HG03175 (cell line): ENCODE measurements at regions not wholly inside any gene's neighbourhood (a gene's known extent, or its start where the extent isn't known, plus 50 kb on each side); places are given as distances from the start of the nearest gene placed in this dataset.
A peak's percentile ranks its signal among the peaks of the same experiment; 100 is the strongest.
"Not testable (repeated sequence)": the region's sequence is repeated elsewhere in the genome, so short reads cannot be mapped to it uniquely, and the experiment has no call there.

Experiments used
- ATAC-seq: cut with Tn5 transposase; IDR thresholded peaks from one replicate; pipeline ENCODE4 v1.9.1; 2021; ENCODE audit warnings: mild to moderate bottlenecking, moderate library complexity; ENCODE audit not compliant: unreplicated experiment

DNA sequence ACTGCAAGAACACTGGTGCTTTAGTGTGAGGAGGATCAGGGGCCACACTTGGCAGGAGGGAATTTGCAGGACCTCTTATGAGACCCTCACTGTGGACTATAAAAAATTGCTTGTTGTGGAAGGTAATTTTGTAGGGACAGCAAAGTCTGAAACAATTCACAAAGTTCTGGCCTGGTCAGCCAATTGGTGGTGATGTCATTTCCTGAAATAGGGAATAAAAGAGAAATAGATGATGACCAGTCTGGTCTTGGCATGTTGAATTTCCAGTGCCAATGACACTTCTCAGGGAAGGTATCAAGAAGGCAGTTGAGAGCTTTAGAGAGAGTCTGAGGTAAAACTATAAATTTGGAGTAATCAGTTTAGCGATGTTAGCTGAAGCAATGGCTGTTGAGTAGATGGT is 129.3 kb upstream of the LMNTD1 start:
- ATAC-seq, result no peak

DNA sequence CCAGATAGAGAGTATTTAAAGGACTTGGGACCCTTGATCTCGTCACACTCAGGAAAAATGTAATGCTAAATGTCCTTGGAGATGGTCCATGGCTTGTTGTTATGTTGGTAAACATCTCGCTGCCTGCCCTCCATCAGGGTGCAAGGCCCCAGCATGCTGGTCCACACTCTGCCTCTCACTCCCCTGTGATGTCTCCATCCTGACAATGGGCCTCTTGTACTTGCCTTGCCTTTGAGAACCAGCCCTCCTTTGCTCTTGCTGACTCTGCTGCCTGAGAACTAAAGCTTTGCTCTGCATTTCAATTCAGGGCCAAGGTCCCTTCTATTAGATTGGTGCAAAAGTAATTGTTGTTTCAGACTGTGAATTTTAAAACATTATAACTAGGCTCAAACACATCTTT is 131.0 kb upstream of the LMNTD1 start:
- ATAC-seq, result no peak

DNA sequence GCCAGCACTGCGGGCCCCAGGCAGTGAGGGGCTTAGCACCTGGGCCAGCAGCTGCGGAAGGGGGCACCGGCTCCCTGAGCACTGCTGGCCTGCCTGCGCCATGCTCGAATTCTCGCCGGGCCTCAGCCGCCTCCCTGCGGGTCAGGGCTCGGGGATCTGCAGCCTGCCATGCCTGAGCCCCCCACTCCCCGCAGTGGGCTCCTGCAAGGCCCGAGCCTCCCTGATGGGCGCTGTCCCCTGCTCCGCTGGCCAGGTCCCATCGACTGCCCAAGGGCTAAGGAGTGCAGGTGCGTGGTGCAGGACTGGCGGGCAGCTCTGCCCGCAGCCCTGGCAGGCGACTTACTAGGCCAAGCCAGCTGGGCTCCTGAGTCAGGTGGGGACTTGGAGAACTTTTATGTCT is 133.3 kb upstream of the LMNTD1 start:
- no peak for ATAC-seq

DNA sequence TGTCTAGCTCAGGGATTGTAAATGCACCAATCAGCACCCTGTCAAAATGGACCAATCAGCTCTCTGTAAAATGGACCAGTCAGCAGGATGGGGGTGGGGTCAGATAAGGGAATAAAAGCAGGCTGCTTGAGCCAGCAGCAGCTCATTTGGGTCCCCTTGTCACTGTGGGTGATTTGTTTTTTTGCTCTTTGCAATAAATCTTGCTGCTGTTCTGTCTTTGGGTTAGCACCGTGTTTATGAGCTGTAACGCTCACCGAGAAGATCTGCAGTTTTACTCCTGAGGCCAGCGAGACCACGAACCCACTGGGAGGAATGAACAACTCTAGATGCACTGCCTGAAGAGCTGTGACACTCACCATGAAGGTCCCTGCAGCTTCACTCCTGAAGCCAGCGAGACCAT is 134.1 kb upstream of the LMNTD1 start:
- no peak for ATAC-seq

DNA sequence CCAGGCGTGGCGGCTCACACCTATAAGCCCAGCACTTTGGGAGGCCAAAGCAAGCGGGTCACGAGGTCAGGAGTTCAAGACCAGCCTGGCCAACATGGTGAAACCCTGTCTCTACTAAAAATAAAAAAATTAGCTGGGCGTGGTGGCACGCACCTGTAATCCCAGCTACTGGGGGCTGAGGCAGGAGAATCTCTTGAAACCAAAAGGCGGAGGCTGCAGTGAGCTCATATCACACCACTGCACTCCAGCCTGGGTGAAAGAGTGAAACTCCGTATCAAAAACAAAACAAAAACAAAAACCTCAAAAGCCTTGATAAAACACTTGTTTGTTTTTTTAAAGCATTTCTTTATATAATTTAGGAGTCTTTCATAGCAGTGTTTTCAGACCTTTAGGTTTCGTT is 135.8 kb upstream of the LMNTD1 start:
- not testable (repeated sequence) for ATAC-seq

DNA sequence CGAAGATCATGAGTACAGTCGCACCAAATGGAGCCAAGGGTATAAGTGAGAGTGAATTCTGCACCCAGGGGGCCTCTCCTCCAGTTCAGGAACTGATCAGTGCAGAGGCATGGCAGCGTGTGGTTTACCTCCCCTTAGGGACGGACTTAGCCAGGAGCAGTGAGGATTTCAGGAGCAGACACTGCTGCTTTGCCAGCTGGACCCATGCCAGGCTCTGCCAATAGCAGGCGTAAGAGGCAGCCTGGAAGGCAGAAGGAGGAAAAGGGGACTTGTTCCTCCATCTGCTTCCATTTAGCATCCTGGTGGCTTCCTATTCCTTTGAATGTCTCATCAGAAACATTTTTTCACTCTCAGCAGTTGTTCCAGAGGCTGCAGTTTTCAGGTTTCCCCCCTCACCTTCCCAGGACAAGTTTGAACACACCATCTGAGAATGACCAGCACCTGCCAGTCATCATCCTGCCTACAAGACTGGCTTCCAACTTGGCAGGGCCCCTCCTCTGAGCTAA is 137.0 kb upstream of the LMNTD1 start:
- no peak for ATAC-seq

DNA sequence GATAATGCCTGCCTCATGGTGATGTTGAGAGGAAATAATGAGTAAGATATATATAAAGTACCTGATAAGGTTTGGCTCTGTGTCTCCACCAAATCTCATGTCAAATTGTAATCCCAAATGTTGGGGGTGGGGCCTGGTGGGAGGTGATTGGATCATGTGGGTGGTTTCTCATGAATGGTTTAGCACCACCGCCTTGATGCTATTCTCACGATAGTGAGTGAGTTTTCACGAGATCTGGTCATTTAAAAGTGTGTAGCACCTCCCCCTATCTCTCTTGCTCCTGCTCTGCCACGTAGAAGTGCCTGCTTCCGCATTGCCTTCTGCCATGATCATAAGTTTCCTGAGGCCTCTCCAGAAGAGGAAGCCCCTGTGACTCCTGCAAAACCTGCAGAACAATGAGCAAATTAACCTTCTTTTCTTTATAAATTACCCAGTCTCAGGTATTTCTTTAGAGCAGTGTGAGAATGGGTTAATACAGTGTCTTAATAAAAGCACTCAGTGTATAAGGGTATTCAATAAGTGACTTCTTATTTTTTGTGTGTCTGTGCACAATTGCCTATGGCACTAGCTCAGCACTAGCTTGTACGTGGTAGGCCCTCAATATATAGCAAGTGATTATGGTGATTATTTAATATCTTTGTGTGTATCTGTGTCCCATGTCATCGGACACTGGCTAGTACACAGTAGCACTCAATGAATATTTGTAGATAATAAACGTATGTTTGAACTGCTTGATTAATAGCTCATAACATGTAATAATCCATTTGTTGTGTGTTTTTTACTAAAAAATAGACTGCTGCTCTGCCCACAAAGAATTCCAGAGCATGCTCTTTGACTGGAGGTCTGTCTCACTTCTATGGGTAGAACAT is 138.1 kb upstream of the LMNTD1 start:
- ATAC-seq, result no peak

DNA sequence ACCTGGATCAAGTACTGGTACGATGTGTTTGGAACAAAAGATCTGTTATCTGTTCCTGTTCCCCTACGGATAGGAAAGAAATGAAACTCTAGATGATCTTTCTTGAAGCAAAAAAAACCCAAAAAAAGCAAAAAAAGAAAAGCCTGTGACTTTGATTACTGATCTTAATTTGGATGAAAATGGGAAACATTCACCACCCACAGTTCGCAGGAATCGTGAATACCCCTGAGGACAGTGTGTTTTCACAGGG is 138.7 kb upstream of the LMNTD1 start:
- no peak for ATAC-seq

DNA sequence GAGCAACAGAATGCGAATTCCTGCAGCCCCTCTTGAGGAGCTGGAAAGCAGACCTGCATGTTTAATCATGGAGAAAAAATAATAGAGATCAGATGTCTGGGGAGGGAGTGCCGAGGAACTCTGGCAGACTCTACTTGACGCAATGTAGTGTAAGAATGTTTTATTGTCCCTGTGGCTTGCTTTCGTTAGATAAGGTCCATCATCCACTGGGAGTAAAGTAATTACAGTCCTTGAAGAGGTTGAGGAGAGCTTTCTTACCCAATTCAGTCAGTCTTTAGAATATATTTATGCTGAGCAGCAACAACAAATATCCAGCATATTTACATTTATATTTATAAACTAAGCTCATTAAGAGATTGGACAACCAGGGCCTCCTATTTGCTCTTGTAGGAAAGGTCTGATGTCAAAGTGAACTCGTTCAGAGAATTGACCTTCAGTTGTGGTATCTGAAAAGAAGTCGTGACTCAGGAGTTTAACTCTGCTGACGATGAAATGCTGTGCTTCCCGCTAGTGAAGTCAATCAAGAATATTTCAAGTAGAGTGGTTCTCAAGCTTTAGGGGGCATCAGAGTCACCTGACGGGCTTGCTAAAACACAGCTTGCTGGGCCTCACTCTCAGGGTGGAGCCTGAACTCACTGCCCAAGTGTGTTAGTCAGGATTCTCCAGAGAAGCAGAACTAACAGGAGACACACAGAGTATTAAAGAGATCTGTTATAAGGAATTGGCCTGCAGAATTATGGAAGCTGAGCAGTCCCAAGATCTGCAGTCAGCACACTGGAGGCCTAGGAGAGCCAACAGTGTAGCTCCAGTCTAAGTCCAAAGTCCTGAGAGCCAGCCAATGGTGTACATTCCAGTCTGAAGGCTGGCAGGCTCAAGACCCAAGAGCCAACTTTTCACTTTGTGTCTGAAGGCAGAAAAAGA is 139.3 kb upstream of the LMNTD1 start:
- no peak for ATAC-seq

DNA sequence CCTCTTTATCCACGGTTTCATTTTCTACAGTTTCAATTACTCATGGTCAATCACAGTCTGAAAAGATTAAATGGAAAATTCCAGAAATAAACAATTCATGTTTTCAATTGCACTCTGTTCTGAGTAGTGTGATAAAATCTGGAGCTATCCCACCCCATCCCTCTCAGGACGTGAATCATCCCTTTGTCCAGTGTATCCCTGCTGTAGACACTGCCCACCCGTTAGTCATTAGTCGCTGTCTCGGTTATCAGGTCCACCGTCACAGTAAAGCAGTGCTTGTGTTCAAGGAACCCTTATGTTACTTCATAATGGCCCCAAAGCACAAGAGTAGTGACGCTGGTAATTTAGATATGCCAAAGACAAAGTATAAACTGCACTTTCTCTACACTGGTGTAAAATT is 141.0 kb upstream of the LMNTD1 start:
- no peak for ATAC-seq

DNA sequence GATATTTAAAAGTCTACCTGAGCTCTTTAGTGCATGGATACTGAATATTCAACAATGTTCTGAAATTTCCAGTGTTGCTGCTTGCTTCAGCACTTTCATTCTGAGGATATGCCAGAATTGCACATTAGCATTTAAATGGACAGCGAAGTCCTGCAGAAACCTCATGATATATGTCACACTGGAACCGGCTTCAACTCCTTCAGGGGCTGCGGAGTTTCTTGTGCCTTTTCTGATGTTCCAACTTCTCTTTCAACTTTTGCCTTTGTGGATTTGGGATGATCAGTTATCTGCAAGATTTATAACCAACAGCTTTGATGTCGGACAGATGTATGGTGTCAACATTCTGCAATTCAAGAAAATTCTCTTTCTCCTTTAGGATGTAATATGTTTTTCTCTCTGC is 142.5 kb upstream of the LMNTD1 start:
- ATAC-seq, result no peak

DNA sequence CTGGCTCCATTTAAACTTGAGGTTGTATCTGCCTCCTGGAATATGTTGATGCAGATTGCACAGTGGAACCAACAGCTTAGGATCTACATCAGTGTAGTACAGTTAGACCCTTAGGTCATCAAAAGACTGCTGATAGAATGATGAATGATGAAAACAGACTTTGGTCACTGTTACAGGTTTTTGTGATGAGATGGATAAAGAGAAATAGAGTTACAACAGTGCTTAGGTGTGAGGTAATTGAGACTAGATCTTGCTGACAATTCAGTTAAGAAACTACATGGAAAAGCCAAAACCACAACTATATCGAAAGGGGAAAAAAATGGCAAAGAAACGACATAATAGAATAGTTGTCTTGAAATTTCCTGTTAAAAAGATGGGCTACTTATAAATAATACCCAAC is 145.7 kb upstream of the LMNTD1 start:
- no peak for ATAC-seq

DNA sequence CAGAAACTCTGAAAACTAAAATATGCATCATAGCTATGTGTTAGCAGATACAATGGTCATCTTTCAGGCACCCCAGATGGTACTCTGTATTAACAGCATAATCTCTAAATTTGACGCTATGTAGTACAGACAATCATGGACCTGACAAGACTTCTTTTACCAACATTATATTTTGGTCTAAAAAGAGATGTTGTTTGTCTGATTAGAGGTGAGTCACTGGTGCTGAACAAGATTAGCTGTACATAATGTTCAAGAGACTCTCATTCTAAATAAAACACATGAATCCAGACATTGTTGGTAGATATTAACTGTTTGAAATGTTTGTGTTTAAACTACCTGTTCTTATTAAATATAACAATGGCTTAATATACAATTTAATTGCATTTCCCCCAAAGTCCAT is 146.4 kb upstream of the LMNTD1 start:
- ATAC-seq, result no peak

DNA sequence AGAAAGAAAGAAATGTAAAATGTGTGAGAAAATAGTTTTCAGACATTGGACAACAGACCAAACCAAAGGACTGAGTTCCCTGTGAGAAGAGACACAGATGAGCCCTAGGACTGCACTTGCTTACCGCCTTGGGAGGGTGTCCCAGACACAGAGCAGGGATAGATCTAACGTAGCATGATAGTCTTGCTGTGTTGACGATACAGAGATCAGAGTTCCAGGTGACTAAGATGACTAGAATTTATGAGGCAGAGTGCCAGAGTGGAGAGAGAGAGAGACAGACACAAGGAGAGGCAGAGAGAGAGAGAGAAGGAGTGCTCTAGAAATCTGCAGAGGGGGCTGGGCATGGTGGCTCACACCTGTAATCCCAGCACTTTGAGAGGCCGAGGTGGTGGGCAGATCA is 148.2 kb upstream of the LMNTD1 start:
- no peak for ATAC-seq

DNA sequence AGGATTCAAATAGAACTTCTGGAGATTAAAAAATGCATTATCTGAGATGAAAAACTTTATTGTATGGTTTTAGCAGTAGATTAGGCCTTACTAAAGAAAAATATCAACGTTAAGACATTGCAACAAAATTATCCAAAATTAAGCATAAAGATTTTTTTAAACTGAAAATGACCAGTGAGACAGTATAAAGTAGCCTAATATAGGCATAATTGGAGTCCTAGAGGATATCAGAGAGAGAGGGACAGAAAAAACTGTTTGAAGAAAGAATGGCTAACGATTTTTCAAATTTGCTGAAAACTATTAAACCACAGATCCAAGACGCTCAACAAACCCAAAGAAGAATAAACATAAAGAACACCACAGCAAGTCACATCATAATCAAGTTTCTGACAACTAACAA is 149.5 kb upstream of the LMNTD1 start:
- no peak for ATAC-seq

DNA sequence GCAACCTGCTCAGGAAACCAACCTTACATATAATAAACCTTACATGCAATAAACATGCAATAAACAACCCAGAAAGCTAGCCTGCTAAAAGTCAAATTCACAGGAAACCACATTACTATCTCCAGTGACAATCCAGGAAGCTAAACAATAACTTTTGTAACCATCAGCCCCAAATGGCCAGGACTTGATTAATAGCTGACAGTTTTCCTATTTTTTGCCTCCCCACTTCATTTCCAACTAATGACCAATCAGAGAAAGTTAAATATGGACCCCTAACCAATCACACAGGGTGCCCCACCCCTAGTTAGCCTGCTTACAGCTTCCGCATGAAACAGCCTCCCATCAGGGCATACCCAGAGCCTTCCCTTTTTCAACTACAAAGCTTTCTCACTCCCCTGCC is 152.2 kb upstream of the LMNTD1 start:
- ATAC-seq, result no peak

DNA sequence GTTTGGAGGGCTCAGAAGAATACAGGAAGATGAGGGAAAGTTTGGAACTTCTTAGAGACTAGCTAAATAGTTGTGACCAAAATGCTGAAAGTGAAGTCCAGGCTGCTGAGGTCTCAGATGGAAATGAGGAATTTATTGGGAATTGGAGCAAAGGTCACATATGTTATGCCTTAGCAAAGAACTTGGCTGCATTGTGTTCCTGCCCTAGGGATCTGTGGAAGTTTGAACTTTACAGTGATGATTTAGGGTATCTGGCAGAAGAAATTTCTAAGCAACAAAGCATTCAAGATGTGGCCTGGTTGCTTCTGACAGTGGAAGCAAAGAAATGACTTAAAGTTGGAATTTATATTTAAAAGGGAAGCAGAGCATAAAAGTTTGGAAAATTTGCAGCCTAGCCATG is 153.6 kb upstream of the LMNTD1 start:
- not testable (repeated sequence) for ATAC-seq

DNA sequence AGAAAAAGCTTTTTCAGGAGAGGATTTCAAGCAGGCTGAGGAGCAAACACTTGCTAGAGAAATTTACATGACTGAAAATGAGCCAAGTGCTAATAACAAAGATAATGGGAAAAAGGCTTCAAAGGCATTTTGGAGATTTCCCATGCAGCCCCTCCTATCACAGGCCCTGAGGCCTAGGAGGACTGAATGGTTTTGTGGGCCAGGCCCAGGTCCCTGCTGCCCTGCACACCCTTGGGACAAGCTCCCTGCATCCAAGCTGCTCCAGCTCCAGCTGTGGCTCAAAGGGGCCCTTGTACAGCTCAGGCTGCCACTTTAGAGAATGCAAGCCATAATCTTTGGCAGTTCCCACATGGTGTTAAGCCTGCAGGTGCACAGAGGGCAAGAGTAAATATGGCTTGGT is 154.0 kb upstream of the LMNTD1 start:
- no peak for ATAC-seq

DNA sequence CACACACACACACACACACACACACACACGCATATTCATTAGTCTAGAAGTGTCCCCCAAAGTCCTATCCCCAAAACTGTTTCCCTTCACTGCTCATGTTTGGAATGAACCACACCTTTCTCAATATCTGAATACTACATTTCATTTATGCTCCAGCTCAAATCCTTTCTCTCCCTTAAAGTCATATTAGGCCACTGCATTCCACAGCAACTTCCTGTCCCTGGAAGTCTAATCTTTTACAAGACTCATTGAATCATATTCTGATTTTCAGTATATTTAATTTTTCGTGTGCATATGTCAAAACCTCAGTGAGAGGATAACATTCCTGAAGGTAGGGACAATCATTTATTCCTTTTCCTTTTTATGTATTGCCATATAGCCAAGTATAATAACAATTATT is 155.6 kb upstream of the LMNTD1 start:
- ATAC-seq, result no peak

DNA sequence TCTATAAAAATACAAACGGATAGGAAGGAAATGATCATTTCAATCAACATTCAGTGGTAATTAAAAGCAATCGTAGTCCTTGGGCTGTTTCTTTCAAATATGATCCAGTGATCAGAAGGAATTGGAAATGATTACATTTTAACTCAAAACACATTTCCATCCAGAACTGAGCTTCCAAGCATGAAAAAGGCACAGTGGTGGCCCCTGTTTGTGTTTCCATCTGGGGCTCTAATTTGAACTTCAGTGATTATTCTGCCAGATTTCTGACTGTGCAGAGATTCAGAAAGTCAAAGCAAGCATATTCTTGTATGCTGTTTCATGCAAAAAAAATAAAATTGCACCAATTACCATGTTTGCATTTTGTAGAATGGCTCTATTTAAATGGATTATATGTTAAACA is 157.0 kb upstream of the LMNTD1 start:
- no peak for ATAC-seq

DNA sequence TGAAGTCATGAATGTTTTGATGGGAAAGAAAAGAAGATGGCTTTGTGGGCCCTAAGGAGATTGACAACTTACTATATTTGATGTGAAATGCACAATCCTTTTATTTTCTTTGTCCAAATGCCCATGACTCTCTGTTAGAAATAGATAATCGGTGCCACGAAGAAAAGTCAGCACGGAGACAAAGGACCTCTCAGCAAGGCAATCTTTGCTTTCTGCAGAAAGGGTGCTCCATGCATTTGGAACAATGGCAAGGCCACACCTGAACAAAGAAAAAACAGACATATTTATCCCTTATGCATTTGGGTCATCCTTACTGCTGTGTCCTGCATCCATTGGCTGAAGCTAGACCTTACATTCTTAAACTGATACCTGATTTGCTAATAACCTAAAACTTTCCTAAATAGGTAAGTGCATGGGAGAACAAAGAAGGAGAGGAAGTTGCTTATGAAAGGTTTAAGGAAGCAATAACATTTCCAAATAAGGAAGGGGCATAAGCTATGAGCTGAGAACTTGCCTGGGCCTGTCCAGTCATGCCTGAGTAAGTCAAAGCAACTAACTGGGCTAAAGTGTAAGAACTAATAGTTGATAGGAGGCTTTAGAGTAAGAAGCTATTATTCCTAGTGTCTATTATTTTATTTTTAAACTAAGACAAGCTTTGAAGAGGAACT is 158.0 kb upstream of the LMNTD1 start:
- not testable (repeated sequence) for ATAC-seq

DNA sequence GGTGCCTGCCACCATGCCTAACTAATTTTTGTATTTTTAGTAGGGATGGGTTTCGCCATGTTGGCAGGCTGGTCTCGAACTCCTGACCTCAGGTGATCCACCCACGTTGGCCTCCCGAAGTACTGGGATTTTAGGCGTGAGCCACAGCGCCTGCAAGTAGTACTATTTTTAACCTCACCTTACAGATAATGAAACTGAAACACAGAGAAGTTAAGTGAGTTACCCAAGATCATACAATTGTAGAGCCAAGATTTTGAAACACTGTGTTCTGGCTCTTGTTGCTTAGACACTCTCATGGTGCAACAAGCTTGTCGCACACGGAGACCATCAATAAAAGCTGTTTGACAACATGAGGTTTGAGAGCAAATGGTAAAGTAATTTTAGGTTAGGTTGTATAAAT is 159.1 kb upstream of the LMNTD1 start:
- peak; percentile 55 for ATAC-seq
